Neuronal stem cell (in vitro differentiated cells): ENCODE measurements at regions not wholly inside any gene's neighbourhood (a gene's known extent, or its start where the extent isn't known, plus 50 kb on each side); places are given as distances from the start of the nearest gene placed in this dataset.
"Not testable (repeated sequence)": the region's sequence is repeated elsewhere in the genome, so short reads cannot be mapped to it uniquely, and the experiment has no call there.

Experiments used
- DNase-seq: peaks from one replicate; pipeline ENCODE4 v3.0.0-alpha.2; 2013; ENCODE audit warnings: low spot score
- H2AFZ ChIP-seq: one replicate; pipeline ENCODE4 v1.6.1; 2013; ENCODE audit warnings: mild to moderate bottlenecking, low read length, inconsistent platforms
- H2AK5ac ChIP-seq: 2 replicates; pipeline ENCODE4 v1.6.1; 2013; ENCODE audit warnings: low read depth, mild to moderate bottlenecking, inconsistent platforms, low read length, moderate library complexity, mixed read lengths
- H2BK120ac ChIP-seq: 2 replicates; pipeline ENCODE4 v1.6.1; 2013; ENCODE audit warnings: low read depth, mild to moderate bottlenecking, inconsistent platforms, low read length, moderate library complexity, mixed read lengths
- H2BK12ac ChIP-seq: one replicate; pipeline ENCODE4 v1.6.1; 2013; ENCODE audit warnings: low read length, inconsistent platforms
- H2BK15ac ChIP-seq: 2 replicates; pipeline ENCODE4 v1.6.1; 2013; ENCODE audit warnings: mild to moderate bottlenecking, low read length, inconsistent platforms, mixed read lengths
- H2BK5ac ChIP-seq: one replicate; pipeline ENCODE4 v1.6.1; 2013; ENCODE audit warnings: inconsistent platforms, mild to moderate bottlenecking, low read length, moderate library complexity
- H3K14ac ChIP-seq: one replicate; pipeline ENCODE4 v1.6.1; 2013; ENCODE audit warnings: low read length, inconsistent platforms
- H3K18ac ChIP-seq: 2 replicates; pipeline ENCODE4 v1.6.1; 2013; ENCODE audit warnings: low read length, inconsistent platforms
- H3K23ac ChIP-seq: 2 replicates; pipeline ENCODE4 v1.6.1; 2013; ENCODE audit warnings: low read depth, mild to moderate bottlenecking, mixed read lengths, low read length, inconsistent platforms; ENCODE audit not compliant: poor library complexity
- H3K27ac ChIP-seq: replicated peaks from 3 replicates; pipeline ENCODE4 v1.5.1; 2013; ENCODE audit warnings: low read length, inconsistent platforms
- H3K27me3 ChIP-seq, 3 experiments: 2 replicates each; pipeline ENCODE4 v1.6.1; 2013; ENCODE audit warnings: low read length in 3 of 3, mild to moderate bottlenecking in 2 of 3, inconsistent platforms in 1 of 3, low read depth in 1 of 3, mixed read lengths in 1 of 3, moderate library complexity in 1 of 3; ENCODE audit not compliant: control insufficient read depth in 3 of 3, insufficient read depth in 3 of 3
- H3K36me3 ChIP-seq, 2 donors: replicated peaks in 1 of 2; 2 replicates each; pipeline ENCODE4 v1.6.1; 2013; ENCODE audit warnings: low read length in 2 of 2; ENCODE audit not compliant: control insufficient read depth in 2 of 2, insufficient read depth in 2 of 2
- H3K4ac ChIP-seq: 2 replicates; pipeline ENCODE4 v1.6.1; 2013; ENCODE audit warnings: inconsistent platforms, mild to moderate bottlenecking, low read length, moderate library complexity
- H3K4me1 ChIP-seq, 2 donors: 1 replicate in 1 of 2; 2 replicates in 1 of 2; pipeline ENCODE4 v1.6.1; 2013; ENCODE audit warnings: low read length in 2 of 2, low read depth in 1 of 2; ENCODE audit not compliant: control insufficient read depth in 2 of 2, insufficient read depth in 1 of 2
- H3K4me2 ChIP-seq: one replicate; pipeline ENCODE4 v1.6.1; 2013; ENCODE audit warnings: mild to moderate bottlenecking, low read length, inconsistent platforms; ENCODE audit not compliant: insufficient read depth, poor library complexity, severe bottlenecking
- H3K4me3 ChIP-seq, 2 donors: 2 replicates each; pipeline ENCODE4 v1.5.1; 2013; ENCODE audit warnings: low read length in 2 of 2, mild to moderate bottlenecking in 2 of 2, inconsistent platforms in 1 of 2, moderate library complexity in 1 of 2
- H3K79me1 ChIP-seq: one replicate; pipeline ENCODE4 v1.6.1; 2013; ENCODE audit warnings: low read depth, mild to moderate bottlenecking, inconsistent platforms, low read length, moderate library complexity
- H3K9ac ChIP-seq: one replicate; pipeline ENCODE4 v1.6.1; 2013; ENCODE audit warnings: mild to moderate bottlenecking, low read depth, low read length, inconsistent platforms; ENCODE audit not compliant: poor library complexity
- H3K9me3 ChIP-seq, 2 donors: replicated peaks in 1 of 2; 2 replicates each; pipeline versions ENCODE3 to v1.6.1; 2013; ENCODE audit warnings: low read length in 2 of 2, mild to moderate bottlenecking in 2 of 2, inconsistent platforms in 1 of 2, low read depth in 1 of 2, mixed read lengths in 1 of 2, moderate library complexity in 1 of 2; ENCODE audit not compliant: control insufficient read depth in 2 of 2, insufficient read depth in 1 of 2
- H4K8ac ChIP-seq: one replicate; pipeline ENCODE4 v1.6.1; 2013; ENCODE audit warnings: low read depth, mild to moderate bottlenecking, inconsistent platforms, low read length, moderate library complexity
- H4K91ac ChIP-seq: one replicate; pipeline ENCODE4 v1.6.1; 2013; ENCODE audit warnings: low read length, low read depth, mild to moderate bottlenecking, inconsistent platforms; ENCODE audit not compliant: poor library complexity
- WGBS, 2 donors: extraction: QIAGEN DNeasy Blood & Tissue Kit; methylation state at CpG; one replicate each; pipeline ENCODE4 v1.1.7; 2013; ENCODE audit warnings: missing lambda C conversion rate in 2 of 2, mixed read lengths in 1 of 2; ENCODE audit not compliant: insufficient read length in 2 of 2, insufficient replicate concordance in 1 of 2; ENCODE audit errors: extremely low coverage in 2 of 2; 5-methylcytosine and 5-hydroxymethylcytosine counted together

DNA sequence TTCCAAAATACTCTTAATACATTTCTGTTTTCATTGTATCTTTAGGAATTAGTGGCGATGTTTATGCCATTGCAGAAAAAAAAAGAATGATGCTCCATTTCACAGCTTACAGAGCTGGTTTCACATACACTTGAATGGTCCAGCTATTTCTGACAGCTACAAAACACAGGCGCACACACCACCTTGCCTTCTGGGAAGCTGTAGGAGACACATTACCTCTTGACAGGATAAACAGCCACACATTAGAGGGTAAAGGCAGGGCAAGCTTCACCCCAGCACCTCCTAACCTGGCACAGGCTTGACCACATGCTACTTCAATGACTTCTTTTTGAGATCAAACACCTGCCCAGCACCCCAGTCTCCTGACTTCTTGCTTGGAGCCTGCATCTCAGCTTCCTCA, 73.2 kb upstream of the PLGLB2 start:
- not testable (repeated sequence) for H3K27ac ChIP-seq, H2BK120ac ChIP-seq, H3K23ac ChIP-seq, H2AK5ac ChIP-seq, H3K27me3 ChIP-seq, H3K79me1 ChIP-seq, DNase-seq, H2BK12ac ChIP-seq, H2BK5ac ChIP-seq, H3K4me1 ChIP-seq, H4K91ac ChIP-seq, H4K8ac ChIP-seq, H3K4me2 ChIP-seq, H3K9me3 ChIP-seq, H3K14ac ChIP-seq, H3K4ac ChIP-seq, H3K4me3 ChIP-seq, H3K9ac ChIP-seq, H3K36me3 ChIP-seq, H3K18ac ChIP-seq, H2AFZ ChIP-seq, H2BK15ac ChIP-seq
- WGBS, 2 donors = no CpG with 5 or more reads among the region's 2 CpGs

DNA sequence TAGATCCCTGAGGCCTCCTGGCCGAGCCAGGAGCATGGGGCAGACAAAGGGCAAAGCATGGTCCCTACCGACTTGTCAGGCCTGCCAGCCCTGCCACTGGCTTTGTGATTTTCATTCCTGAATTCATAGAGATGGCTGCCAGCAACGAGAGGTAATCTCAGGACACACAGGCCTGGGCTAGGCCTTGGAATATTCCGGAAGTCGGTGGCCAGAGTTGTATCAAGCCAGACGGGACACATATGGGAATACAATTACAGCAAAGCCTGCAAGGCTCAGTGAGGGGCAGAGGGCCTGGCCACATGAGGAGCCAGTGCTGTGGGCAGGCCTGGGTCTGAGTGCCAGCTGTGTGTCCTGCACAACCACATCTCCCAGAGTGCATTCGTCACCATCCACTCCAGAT, 72.4 kb upstream of the PLGLB2 start:
- not testable (repeated sequence) for H3K4me2 ChIP-seq, H3K4me1 ChIP-seq, DNase-seq, H3K23ac ChIP-seq, H3K36me3 ChIP-seq, H2AK5ac ChIP-seq, H3K9me3 ChIP-seq, H2BK15ac ChIP-seq, H3K4ac ChIP-seq, H2AFZ ChIP-seq, H3K79me1 ChIP-seq, H3K9ac ChIP-seq, H3K27me3 ChIP-seq, H3K27ac ChIP-seq, H4K91ac ChIP-seq, H2BK12ac ChIP-seq, H3K4me3 ChIP-seq, H4K8ac ChIP-seq, H2BK120ac ChIP-seq, H3K14ac ChIP-seq, H3K18ac ChIP-seq, H2BK5ac ChIP-seq
- WGBS, 2 donors = no CpG with 5 or more reads among the region's 7 CpGs

DNA sequence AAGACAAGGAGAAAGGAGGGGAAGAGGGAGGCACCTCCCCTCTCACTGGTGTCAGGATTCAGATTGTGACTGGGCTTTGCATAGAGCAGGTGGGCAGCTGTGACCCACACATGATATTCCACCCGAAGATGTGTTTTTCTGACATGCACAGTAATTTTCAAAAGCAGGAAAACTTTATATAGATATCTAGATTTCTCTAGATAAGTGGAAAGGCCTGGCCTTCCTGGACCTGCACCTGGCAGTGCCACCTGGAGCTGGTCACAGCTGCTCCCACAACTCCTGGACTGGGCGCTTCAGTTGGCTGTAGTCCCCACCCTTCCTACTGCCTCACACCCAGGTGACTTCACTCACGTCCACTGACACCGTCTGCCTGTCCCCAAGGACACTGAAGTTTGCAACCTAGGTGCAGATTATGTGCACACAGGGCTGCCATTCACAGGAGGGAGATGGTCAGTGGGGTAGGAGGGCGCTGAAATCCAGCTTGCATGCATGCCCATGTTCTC, 70.4 kb upstream of the PLGLB2 start:
- not testable (repeated sequence) for H4K8ac ChIP-seq, H2BK12ac ChIP-seq, H3K4me1 ChIP-seq, H2AFZ ChIP-seq, DNase-seq, H3K79me1 ChIP-seq, H3K23ac ChIP-seq, H2BK15ac ChIP-seq, H3K14ac ChIP-seq, H2AK5ac ChIP-seq, H3K27me3 ChIP-seq, H2BK120ac ChIP-seq, H3K27ac ChIP-seq, H3K9me3 ChIP-seq, H3K36me3 ChIP-seq, H3K18ac ChIP-seq, H3K4me2 ChIP-seq, H2BK5ac ChIP-seq, H4K91ac ChIP-seq, H3K4me3 ChIP-seq, H3K4ac ChIP-seq, H3K9ac ChIP-seq
- no CpG with 5 or more reads among the region's 5 CpGs for WGBS, 2 donors

DNA sequence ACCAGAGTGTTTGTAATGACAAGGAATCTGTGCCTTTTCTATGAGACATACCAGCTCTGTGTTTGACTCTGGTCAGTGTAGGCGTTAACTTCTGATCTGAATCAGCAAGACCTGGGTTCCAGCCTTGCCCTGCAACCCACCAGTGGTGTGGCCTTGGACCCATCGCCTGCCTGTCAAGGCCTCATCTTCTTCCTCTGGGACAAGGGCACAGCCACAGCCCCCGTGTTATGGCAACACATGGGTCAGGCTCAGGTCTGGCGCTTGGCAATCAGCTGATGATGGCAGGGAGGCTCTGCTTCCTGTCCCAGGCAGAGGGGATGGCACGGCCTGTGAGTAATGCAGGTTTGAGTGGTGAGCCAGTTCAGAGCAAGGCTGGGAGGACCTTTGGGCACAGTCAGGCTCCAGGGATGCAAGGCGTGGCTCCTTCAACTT, 69.1 kb upstream of the PLGLB2 start:
- not testable (repeated sequence) for H4K8ac ChIP-seq, H3K23ac ChIP-seq, H3K79me1 ChIP-seq, H3K27me3 ChIP-seq, H3K36me3 ChIP-seq, H3K4me3 ChIP-seq, H2BK120ac ChIP-seq, H3K9me3 ChIP-seq, H2BK12ac ChIP-seq, H3K4me2 ChIP-seq, H3K18ac ChIP-seq, H3K4me1 ChIP-seq, H3K14ac ChIP-seq, H2BK5ac ChIP-seq, DNase-seq, H2AK5ac ChIP-seq, H4K91ac ChIP-seq, H2AFZ ChIP-seq, H3K9ac ChIP-seq, H3K27ac ChIP-seq, H2BK15ac ChIP-seq, H3K4ac ChIP-seq
- WGBS, 2 donors = no CpG with 5 or more reads among the region's 6 CpGs
